Ascending aorta (tissue), 2 donors: ENCODE measurements at regions not wholly inside any gene's neighbourhood (a gene's known extent, or its start where the extent isn't known, plus 50 kb on each side); places are given as distances from the start of the nearest gene placed in this dataset.
A peak's percentile ranks its signal among the peaks of the same experiment; 100 is the strongest.

Experiments
- DNase-seq, 2 donors: peaks; one replicate each; pipeline ENCODE4 v3.0.0-alpha.2; 2019; ENCODE audit warnings: low spot score in 2 of 2
- H3K27ac ChIP-seq, 2 donors: fragments of 200-600 bp; sonication (generic); one replicate each; pipeline ENCODE4 v1.5.1; 2016 to 2017; ENCODE audit warnings: mild to moderate bottlenecking in 1 of 2
- H3K27me3 ChIP-seq: fragments of 200-600 bp; sonication (generic); one replicate; pipeline ENCODE4 v1.5.1; 2017
- H3K36me3 ChIP-seq, 2 donors: fragments of 200-600 bp; sonication (generic); one replicate each; pipeline ENCODE4 v1.5.1; 2016
- H3K4me1 ChIP-seq, 2 donors: fragments of 200-600 bp; sonication (generic); one replicate each; pipeline ENCODE4 v1.5.1; 2016 to 2017; ENCODE audit warnings: mild to moderate bottlenecking in 1 of 2
- H3K4me3 ChIP-seq, 2 donors: fragments of 200-600 bp; sonication (generic); one replicate each; pipeline ENCODE4 v1.5.1; 2016 to 2017; ENCODE audit warnings: mild to moderate bottlenecking in 1 of 2
- H3K9me3 ChIP-seq, 2 donors: fragments of 200-600 bp; sonication (generic); one replicate each; pipeline ENCODE4 v1.5.1; 2016
- intact Hi-C: fragments of 100-400 bp; cut with DNase I; formaldehyde crosslinking; loops from one replicate; pipeline ENCODE4 v1.15.1; 2023
- TF ChIP-seq, protein P1 (sequence below), 3 experiments: fragments of 200-600 bp in 2 of 3; fragments of 450-650 bp in 1 of 3; sonication (generic) in 2 of 3; IDR thresholded peaks; one replicate each; pipeline ENCODE4 v1.5.1; 2016 to 2019; ENCODE audit warnings: antibody characterized with exemption in 3 of 3, mild to moderate bottlenecking in 1 of 3, moderate library complexity in 1 of 3

DNA sequence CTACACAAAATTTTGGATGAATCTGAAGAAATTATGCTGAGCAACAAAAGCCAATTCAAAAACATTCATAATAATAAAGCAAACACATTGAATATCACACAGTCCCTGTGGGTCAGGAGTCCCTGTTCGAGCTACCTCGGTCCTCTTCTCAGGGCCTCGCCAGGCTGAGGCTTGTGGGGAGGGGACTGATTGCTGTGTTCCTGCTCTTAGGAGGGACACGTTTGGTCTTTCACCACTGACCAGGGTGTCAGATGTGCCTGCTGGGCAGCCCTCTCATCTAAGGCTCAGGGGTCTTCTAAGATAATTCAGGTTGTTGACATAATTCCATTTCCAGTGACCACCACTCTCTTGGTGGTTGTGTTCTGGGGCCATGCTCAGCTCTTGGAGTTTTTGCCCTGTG, 233.8 kb upstream of the PPP2R2D start:
- H3K4me1 ChIP-seq, result no peaks in the 10 kb centered on the region
- intact Hi-C loops, result no loop called here
- H3K9me3 ChIP-seq, result no peaks in the 10 kb centered on the region
- no peaks in the 10 kb centered on the region for H3K36me3 ChIP-seq
- H3K4me3 ChIP-seq, result no peak overlapping the region
- H3K27ac ChIP-seq, result no peak overlapping the region
- no peaks in the 10 kb centered on the region for H3K27me3 ChIP-seq
- TF ChIP-seq, protein P1, sequence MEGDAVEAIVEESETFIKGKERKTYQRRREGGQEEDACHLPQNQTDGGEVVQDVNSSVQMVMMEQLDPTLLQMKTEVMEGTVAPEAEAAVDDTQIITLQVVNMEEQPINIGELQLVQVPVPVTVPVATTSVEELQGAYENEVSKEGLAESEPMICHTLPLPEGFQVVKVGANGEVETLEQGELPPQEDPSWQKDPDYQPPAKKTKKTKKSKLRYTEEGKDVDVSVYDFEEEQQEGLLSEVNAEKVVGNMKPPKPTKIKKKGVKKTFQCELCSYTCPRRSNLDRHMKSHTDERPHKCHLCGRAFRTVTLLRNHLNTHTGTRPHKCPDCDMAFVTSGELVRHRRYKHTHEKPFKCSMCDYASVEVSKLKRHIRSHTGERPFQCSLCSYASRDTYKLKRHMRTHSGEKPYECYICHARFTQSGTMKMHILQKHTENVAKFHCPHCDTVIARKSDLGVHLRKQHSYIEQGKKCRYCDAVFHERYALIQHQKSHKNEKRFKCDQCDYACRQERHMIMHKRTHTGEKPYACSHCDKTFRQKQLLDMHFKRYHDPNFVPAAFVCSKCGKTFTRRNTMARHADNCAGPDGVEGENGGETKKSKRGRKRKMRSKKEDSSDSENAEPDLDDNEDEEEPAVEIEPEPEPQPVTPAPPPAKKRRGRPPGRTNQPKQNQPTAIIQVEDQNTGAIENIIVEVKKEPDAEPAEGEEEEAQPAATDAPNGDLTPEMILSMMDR (IDR thresholded peaks at IDR 0.05), result no peak
- peak in 1 of 2 donors; percentile 30 for DNase-seq

- TF ChIP-seq, protein P1 (IDR thresholded peaks at IDR 0.05), result no peak
- no peaks in the 10 kb centered on the region for H3K27me3 ChIP-seq
- DNase-seq, result no peak
- intact Hi-C loops, result no loop called here
- no peaks in the 10 kb centered on the region for H3K36me3 ChIP-seq
- no peaks in the 10 kb centered on the region for H3K4me1 ChIP-seq
- H3K4me3 ChIP-seq, result no peak overlapping the region
- no peak overlapping the region for H3K27ac ChIP-seq
- no peaks in the 10 kb centered on the region for H3K9me3 ChIP-seq
These were observed 233.2 kb upstream of the PPP2R2D start for GRCh38 chr10:131667561-131667960.

GRCh38 chr10:131668903-131669302, 231.9 kb upstream of the PPP2R2D start:
- intact Hi-C loops, result no loop called here
- Histone ChIP-seq H3K9me3 (no peaks in the 10 kb centered on the region), H3K36me3 (no peaks in the 10 kb centered on the region), H3K4me1 (no peaks in the 10 kb centered on the region), H3K4me3 (no peak overlapping the region), H3K27ac (no peak overlapping the region), H3K27me3 (no peaks in the 10 kb centered on the region)
- no peak for DNase-seq
- TF ChIP-seq, protein P1 (IDR thresholded peaks at IDR 0.05), result no peak

GRCh38 chr10:131669838-131670237, 231.0 kb upstream of the PPP2R2D start:
- Histone ChIP-seq H3K9me3 (no peaks in the 10 kb centered on the region), H3K36me3 (no peaks in the 10 kb centered on the region), H3K27me3 (no peaks in the 10 kb centered on the region), H3K4me3 (no peak overlapping the region), H3K27ac (no peak overlapping the region), H3K4me1 (no peaks in the 10 kb centered on the region)
- TF ChIP-seq, protein P1 (IDR thresholded peaks at IDR 0.05), result no peak
- intact Hi-C loops, result no loop called here
- no peak for DNase-seq

DNA sequence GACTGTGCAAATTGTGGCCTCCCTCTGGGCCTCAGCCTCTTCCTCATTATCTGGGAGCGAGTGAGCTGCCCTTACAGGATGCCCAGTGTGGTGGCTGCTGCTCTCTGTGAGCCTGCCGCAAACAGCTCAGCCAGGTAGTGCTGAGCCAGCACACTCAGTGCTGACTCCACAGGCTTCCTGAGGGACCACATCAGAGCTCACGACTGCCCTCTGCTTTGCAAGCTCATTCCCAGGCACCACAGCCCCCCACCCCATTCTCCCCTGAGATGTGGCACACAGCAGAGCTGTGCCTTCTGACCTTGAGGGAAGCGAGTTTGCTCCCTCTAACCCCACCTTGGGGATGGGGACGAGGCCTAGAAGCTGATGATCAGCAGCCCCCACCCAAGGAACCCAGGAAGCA, 230.5 kb upstream of the PPP2R2D start:
- H3K27ac ChIP-seq, result no peak overlapping the region
- intact Hi-C loops, result no loop called here
- H3K36me3 ChIP-seq, result no peaks in the 10 kb centered on the region
- H3K4me1 ChIP-seq, result no peaks in the 10 kb centered on the region
- no peaks in the 10 kb centered on the region for H3K27me3 ChIP-seq
- TF ChIP-seq, protein P1 (IDR thresholded peaks at IDR 0.05), result no peak
- no peak for DNase-seq
- no peaks in the 10 kb centered on the region for H3K9me3 ChIP-seq
- H3K4me3 ChIP-seq, result no peak overlapping the region

GRCh38 chr10:131673396-131673795, 227.4 kb upstream of the PPP2R2D start:
- Histone ChIP-seq H3K4me3 (no peak overlapping the region), H3K9me3 (no peaks in the 10 kb centered on the region), H3K27me3 (no peaks in the 10 kb centered on the region), H3K36me3 (no peaks in the 10 kb centered on the region), H3K4me1 (no peaks in the 10 kb centered on the region), H3K27ac (no peak overlapping the region)
- intact Hi-C loops, result no loop called here
- DNase-seq, result no peak
- TF ChIP-seq, protein P1 (IDR thresholded peaks at IDR 0.05), result no peak
